ENCODE measurements at regions not wholly inside any gene's neighbourhood (a gene's known extent, or its start where the extent isn't known, plus 50 kb on each side); places are given as distances from the start of the nearest gene placed in this dataset.

DNA sequence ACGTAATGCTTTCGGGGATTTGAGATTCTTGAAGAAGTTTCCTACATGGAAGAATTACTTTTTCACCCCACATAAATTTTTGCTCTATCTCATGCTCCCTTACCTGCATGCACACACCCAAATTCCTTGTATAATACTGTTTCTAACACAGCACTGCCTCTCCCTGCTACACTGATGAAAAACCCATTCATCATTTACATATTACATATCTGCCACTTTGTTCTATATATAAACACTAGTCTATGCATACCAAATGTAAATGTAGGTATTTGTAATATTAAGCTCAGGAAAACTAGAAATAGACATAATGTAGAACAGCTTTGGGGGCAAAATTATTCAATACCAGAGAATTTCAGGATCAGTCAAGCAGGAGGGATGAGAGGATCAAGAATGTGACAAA, 182.6 kb upstream of the SEMA6D start:
- TF ChIP-seq CTCF (conservative IDR thresholded peaks at IDR 0.05; ENCODE audit: low read depth, low read length) = no peak
- no peak for TF ChIP-seq SMC3 (IDR thresholded peaks at IDR 0.05; ENCODE audit: low read depth, low read length)
- TF ChIP-seq BHLHE40 (IDR thresholded peaks at IDR 0.05; ENCODE audit: low read depth, low read length) = no peak
- no peak for TF ChIP-seq RAD21 (IDR thresholded peaks at IDR 0.05; ENCODE audit: low read length)
- no peak for TF ChIP-seq MAZ (IDR thresholded peaks at IDR 0.05; ENCODE audit: borderline replicate concordance, low read depth, low read length)
- no peak for TF ChIP-seq MAFK (IDR thresholded peaks at IDR 0.05; ENCODE audit: low read depth, low read length)
- TF ChIP-seq CEBPB (IDR thresholded peaks at IDR 0.05; ENCODE audit: low read depth, low read length) = no peak
- TF ChIP-seq RCOR1 (IDR thresholded peaks at IDR 0.05; ENCODE audit: insufficient replicate concordance, low read length) = no peak
- TF ChIP-seq POLR2A (IDR thresholded peaks at IDR 0.05; ENCODE audit: low read depth, low read length) = no peak
- TF ChIP-seq RFX5 (IDR thresholded peaks at IDR 0.05; ENCODE audit: low read depth, low read length) = no peak
- TF ChIP-seq NFE2L2 (IDR thresholded peaks at IDR 0.05; ENCODE audit: low read depth, low read length) = no peak
- no peak for TF ChIP-seq MXI1 (IDR thresholded peaks at IDR 0.05; ENCODE audit: borderline replicate concordance, low read depth, low read length)
- TF ChIP-seq, protein P1, sequence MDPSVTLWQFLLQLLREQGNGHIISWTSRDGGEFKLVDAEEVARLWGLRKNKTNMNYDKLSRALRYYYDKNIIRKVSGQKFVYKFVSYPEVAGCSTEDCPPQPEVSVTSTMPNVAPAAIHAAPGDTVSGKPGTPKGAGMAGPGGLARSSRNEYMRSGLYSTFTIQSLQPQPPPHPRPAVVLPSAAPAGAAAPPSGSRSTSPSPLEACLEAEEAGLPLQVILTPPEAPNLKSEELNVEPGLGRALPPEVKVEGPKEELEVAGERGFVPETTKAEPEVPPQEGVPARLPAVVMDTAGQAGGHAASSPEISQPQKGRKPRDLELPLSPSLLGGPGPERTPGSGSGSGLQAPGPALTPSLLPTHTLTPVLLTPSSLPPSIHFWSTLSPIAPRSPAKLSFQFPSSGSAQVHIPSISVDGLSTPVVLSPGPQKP (IDR thresholded peaks at IDR 0.05; ENCODE audit: borderline replicate concordance, low read depth, low read length) = no peak
- no peak for TF ChIP-seq CHD1 (IDR thresholded peaks at IDR 0.05; ENCODE audit: low read depth, low read length)

Measured in IMR-90 (cell line).